ENCODE measurements at regions not wholly inside any gene's neighbourhood (a gene's known extent, or its start where the extent isn't known, plus 50 kb on each side); places are given as distances from the start of the nearest gene placed in this dataset.

DNA sequence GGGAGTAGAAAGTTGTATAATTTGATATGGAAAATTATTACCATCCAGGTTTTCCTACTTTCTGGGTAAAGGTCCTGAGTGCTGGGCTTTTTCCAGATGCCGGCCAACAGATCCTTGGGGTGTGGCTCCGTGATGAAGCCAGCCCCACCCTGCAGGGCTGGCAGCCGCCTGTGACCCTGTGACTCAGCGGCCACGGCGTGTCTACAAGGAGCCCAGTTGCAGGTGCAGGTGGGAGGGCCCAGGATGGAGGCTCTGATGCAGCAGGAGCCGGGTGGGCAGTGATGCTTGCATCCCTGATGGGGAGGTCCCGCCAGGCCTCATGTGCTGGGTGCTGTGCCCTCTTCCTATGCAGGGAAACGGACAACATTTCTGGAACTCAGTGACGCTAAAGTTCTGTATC is 96.0 kb upstream of the ALKAL2 start:
- no peak overlapping the region for H3K4me3 ChIP-seq (replicated peaks; ENCODE audit: low read depth, low read length)
- TF ChIP-seq, protein P1, sequence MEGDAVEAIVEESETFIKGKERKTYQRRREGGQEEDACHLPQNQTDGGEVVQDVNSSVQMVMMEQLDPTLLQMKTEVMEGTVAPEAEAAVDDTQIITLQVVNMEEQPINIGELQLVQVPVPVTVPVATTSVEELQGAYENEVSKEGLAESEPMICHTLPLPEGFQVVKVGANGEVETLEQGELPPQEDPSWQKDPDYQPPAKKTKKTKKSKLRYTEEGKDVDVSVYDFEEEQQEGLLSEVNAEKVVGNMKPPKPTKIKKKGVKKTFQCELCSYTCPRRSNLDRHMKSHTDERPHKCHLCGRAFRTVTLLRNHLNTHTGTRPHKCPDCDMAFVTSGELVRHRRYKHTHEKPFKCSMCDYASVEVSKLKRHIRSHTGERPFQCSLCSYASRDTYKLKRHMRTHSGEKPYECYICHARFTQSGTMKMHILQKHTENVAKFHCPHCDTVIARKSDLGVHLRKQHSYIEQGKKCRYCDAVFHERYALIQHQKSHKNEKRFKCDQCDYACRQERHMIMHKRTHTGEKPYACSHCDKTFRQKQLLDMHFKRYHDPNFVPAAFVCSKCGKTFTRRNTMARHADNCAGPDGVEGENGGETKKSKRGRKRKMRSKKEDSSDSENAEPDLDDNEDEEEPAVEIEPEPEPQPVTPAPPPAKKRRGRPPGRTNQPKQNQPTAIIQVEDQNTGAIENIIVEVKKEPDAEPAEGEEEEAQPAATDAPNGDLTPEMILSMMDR (IDR thresholded peaks at IDR 0.05; ENCODE audit: low read length, missing control alignments), result no peak
- no peak for DNase-seq (ENCODE audit: low read depth)

GRCh38 chr2:383178-383577 is 95.3 kb upstream of the ALKAL2 start:
- H3K4me3 ChIP-seq (replicated peaks; ENCODE audit: low read depth, low read length), result no peak overlapping the region
- TF ChIP-seq, protein P1 (IDR thresholded peaks at IDR 0.05; ENCODE audit: low read length, missing control alignments), result no peak
- DNase-seq (ENCODE audit: low read depth), result no peak

DNA sequence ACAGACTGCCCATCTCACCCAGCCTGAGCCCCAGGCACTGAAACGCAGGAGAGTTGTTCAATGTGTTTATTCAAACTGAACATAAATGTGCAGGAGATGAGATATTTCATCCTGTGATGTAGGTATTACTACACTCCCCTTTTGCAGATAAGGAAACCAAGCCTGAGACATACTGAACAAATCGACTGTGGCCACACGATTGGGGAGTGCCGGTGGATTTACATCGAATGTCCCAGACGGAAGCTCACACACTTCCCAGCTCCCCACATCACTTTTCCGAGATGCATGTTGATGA is 94.8 kb upstream of the ALKAL2 start:
- DNase-seq (ENCODE audit: low read depth), result no peak
- H3K4me3 ChIP-seq (replicated peaks; ENCODE audit: low read depth, low read length), result no peak overlapping the region
- TF ChIP-seq, protein P1 (IDR thresholded peaks at IDR 0.05; ENCODE audit: low read length, missing control alignments), result no peak

GRCh38 chr2:381941-382727 is 94.2 kb upstream of the ALKAL2 start:
- TF ChIP-seq, protein P1 (IDR thresholded peaks at IDR 0.05; ENCODE audit: low read length, missing control alignments), result no peak
- DNase-seq (ENCODE audit: low read depth), result no peak
- no peak overlapping the region for H3K4me3 ChIP-seq (replicated peaks; ENCODE audit: low read depth, low read length)

DNA sequence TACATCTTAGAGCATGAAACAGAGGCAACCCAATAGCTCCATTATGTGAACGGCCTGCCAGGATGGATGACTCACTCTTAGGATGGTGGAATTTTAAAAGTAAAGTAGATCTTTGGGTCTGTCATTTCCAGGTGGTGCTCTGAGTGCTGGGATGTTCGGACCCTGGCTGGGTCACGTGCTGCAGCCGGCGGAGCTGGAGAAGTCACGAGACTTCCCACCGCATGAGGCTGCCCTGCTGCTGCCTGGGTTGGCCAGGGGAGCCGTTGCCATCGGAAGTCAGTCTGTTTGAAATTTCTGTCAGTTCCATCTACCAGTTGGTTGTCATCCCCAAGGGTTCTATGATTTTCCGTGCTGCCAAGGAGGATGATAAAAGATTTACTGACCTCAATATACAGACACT is 93.3 kb upstream of the ALKAL2 start:
- H3K4me3 ChIP-seq (replicated peaks; ENCODE audit: low read depth, low read length), result no peak overlapping the region
- DNase-seq (ENCODE audit: low read depth), result no peak
- TF ChIP-seq, protein P1 (IDR thresholded peaks at IDR 0.05; ENCODE audit: low read length, missing control alignments), result no peak

- TF ChIP-seq, protein P1 (IDR thresholded peaks at IDR 0.05; ENCODE audit: low read length, missing control alignments), result no peak
- no peak overlapping the region for H3K4me3 ChIP-seq (replicated peaks; ENCODE audit: low read depth, low read length)
- no peak for DNase-seq (ENCODE audit: low read depth)
Observed at GRCh38 chr2:380772-381171, 92.9 kb upstream of the ALKAL2 start.

- TF ChIP-seq, protein P1 (IDR thresholded peaks at IDR 0.05; ENCODE audit: low read length, missing control alignments), result no peak
- DNase-seq (ENCODE audit: low read depth), result no peak
- H3K4me3 ChIP-seq (replicated peaks; ENCODE audit: low read depth, low read length), result no peak overlapping the region
Observed at GRCh38 chr2:380221-380620, 92.3 kb upstream of the ALKAL2 start.

Data from fibroblast of pulmonary artery (primary cell).